ENCODE measurements at regions not wholly inside any gene's neighbourhood (a gene's known extent, or its start where the extent isn't known, plus 50 kb on each side); places are given as distances from the start of the nearest gene placed in this dataset.

DNA sequence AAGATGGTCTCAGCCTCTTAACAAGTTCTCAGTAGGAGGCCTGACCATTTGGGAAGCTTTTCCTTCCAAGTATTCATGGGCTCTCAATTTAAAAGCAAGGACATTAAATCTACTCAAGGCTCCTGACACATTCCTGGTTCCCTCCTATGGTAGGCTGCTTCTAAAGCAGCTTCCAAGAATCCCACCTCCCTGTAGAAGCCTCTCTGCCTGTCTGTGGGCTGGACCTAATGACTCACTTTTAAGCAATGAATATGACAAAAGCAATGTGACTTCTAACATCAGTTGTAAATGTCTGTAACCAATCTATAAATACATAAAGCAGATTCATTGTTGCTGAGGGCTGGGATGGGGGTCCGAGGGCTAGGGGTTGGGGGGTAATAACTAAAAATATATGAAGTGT is 99.5 kb upstream of the FAM9B start:
- no peak for ATAC-seq
- no peak for TF ChIP-seq ZNF8 (CRISPR knock-in tag; IDR thresholded peaks at IDR 0.05)

DNA sequence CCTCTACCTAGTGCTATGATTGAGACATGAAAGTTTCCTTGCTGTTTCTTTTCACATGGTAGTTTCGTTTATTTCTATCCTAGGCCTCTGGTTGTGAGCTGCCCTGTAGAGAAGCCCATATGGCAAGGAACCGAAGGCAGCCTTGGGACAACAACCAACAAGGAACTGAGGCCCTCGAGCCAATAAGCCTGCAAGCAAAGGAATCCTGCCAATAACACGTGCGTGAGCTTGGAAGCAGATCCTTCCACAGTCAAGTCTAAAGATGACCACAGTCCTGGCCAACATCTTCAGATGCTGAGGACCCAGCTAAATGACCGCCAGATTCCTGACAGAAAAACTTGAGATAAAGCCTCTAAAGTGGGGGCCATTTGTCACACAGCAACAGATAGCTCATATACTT is 100.4 kb upstream of the FAM9B start:
- TF ChIP-seq ZFP3 (CRISPR knock-in tag; IDR thresholded peaks at IDR 0.05) (no peak), ISL1 (CRISPR knock-in tag; IDR thresholded peaks at IDR 0.05) (no peak), ZNF70 (CRISPR knock-in tag; IDR thresholded peaks at IDR 0.05) (no peak), BACH2 (CRISPR knock-in tag; IDR thresholded peaks at IDR 0.05; ENCODE audit: borderline replicate concordance) (no peak), ZC3H10 (CRISPR knock-in tag; IDR thresholded peaks at IDR 0.05) (no peak), OSR1 (CRISPR knock-in tag; IDR thresholded peaks at IDR 0.05) (no peak), ESRRG (CRISPR knock-in tag; IDR thresholded peaks at IDR 0.05) (no peak), PPARA (CRISPR knock-in tag; IDR thresholded peaks at IDR 0.05; ENCODE audit: borderline replicate concordance) (no peak), ZNF8 (CRISPR knock-in tag; IDR thresholded peaks at IDR 0.05) (no peak), ZFP30 (CRISPR knock-in tag; IDR thresholded peaks at IDR 0.05) (no peak), ZNF565 (CRISPR knock-in tag; conservative IDR thresholded peaks at IDR 0.05; ENCODE audit: low read depth) (no peak)
- TF ChIP-seq, protein P1, sequence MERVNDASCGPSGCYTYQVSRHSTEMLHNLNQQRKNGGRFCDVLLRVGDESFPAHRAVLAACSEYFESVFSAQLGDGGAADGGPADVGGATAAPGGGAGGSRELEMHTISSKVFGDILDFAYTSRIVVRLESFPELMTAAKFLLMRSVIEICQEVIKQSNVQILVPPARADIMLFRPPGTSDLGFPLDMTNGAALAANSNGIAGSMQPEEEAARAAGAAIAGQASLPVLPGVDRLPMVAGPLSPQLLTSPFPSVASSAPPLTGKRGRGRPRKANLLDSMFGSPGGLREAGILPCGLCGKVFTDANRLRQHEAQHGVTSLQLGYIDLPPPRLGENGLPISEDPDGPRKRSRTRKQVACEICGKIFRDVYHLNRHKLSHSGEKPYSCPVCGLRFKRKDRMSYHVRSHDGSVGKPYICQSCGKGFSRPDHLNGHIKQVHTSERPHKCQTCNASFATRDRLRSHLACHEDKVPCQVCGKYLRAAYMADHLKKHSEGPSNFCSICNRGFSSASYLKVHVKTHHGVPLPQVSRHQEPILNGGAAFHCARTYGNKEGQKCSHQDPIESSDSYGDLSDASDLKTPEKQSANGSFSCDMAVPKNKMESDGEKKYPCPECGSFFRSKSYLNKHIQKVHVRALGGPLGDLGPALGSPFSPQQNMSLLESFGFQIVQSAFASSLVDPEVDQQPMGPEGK (CRISPR knock-in tag; IDR thresholded peaks at IDR 0.05; ENCODE audit: borderline replicate concordance), result no peak
- TF ChIP-seq, protein P2, sequence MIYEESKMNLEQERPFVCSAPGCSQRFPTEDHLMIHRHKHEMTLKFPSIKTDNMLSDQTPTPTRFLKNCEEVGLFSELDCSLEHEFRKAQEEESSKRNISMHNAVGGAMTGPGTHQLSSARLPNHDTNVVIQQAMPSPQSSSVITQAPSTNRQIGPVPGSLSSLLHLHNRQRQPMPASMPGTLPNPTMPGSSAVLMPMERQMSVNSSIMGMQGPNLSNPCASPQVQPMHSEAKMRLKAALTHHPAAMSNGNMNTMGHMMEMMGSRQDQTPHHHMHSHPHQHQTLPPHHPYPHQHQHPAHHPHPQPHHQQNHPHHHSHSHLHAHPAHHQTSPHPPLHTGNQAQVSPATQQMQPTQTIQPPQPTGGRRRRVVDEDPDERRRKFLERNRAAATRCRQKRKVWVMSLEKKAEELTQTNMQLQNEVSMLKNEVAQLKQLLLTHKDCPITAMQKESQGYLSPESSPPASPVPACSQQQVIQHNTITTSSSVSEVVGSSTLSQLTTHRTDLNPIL (CRISPR knock-in tag; IDR thresholded peaks at IDR 0.05; ENCODE audit: low read depth), result no peak
- TF ChIP-seq, protein P3, sequence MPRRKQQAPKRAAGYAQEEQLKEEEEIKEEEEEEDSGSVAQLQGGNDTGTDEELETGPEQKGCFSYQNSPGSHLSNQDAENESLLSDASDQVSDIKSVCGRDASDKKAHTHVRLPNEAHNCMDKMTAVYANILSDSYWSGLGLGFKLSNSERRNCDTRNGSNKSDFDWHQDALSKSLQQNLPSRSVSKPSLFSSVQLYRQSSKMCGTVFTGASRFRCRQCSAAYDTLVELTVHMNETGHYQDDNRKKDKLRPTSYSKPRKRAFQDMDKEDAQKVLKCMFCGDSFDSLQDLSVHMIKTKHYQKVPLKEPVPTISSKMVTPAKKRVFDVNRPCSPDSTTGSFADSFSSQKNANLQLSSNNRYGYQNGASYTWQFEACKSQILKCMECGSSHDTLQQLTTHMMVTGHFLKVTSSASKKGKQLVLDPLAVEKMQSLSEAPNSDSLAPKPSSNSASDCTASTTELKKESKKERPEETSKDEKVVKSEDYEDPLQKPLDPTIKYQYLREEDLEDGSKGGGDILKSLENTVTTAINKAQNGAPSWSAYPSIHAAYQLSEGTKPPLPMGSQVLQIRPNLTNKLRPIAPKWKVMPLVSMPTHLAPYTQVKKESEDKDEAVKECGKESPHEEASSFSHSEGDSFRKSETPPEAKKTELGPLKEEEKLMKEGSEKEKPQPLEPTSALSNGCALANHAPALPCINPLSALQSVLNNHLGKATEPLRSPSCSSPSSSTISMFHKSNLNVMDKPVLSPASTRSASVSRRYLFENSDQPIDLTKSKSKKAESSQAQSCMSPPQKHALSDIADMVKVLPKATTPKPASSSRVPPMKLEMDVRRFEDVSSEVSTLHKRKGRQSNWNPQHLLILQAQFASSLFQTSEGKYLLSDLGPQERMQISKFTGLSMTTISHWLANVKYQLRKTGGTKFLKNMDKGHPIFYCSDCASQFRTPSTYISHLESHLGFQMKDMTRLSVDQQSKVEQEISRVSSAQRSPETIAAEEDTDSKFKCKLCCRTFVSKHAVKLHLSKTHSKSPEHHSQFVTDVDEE (CRISPR knock-in tag; IDR thresholded peaks at IDR 0.05), result no peak
- TF ChIP-seq, protein P4, sequence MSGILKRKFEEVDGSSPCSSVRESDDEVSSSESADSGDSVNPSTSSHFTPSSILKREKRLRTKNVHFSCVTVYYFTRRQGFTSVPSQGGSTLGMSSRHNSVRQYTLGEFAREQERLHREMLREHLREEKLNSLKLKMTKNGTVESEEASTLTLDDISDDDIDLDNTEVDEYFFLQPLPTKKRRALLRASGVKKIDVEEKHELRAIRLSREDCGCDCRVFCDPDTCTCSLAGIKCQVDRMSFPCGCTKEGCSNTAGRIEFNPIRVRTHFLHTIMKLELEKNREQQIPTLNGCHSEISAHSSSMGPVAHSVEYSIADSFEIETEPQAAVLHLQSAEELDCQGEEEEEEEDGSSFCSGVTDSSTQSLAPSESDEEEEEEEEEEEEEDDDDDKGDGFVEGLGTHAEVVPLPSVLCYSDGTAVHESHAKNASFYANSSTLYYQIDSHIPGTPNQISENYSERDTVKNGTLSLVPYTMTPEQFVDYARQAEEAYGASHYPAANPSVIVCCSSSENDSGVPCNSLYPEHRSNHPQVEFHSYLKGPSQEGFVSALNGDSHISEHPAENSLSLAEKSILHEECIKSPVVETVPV (CRISPR knock-in tag; IDR thresholded peaks at IDR 0.05), result no peak
- ATAC-seq, result no peak

DNA sequence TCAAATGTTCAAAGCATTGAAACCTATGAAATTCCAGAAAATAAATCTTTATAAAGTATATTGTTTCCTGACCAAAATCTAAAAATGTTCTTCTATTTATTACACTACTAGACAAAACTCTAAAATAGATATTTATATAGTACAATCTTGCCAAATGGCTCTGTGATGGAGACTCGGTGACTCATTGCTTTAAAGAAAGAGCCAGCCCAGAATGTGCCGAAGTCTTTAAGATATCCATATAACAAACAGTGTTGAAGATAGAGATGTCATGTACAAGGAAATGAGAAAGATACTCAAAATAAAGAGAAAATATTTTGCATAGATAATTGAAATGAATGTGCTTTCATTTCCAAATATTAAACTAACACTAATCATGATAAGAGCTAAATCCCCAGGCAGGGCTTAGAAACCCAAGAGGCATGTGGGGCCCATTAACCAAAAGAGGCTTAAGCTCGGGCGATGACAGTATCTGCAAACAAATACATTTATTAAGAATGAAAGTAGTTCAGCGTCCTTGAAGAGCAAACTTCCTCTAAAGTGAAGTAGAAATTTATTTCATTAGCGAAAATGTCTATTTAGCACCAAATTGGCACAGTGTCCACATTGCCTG is 102.1 kb upstream of the FAM9B start:
- TF ChIP-seq ZC3H10 (CRISPR knock-in tag; IDR thresholded peaks at IDR 0.05) (no peak), RARB (CRISPR knock-in tag; IDR thresholded peaks at IDR 0.05) (no peak), CSDC2 (CRISPR knock-in tag; IDR thresholded peaks at IDR 0.05) (no peak), TOX (CRISPR knock-in tag; IDR thresholded peaks at IDR 0.05; ENCODE audit: borderline replicate concordance) (no peak), ZFP3 (CRISPR knock-in tag; IDR thresholded peaks at IDR 0.05) (no peak), ZNF565 (CRISPR knock-in tag; conservative IDR thresholded peaks at IDR 0.05; ENCODE audit: low read depth) (no peak), ZNF8 (CRISPR knock-in tag; IDR thresholded peaks at IDR 0.05) (no peak), OSR1 (CRISPR knock-in tag; IDR thresholded peaks at IDR 0.05) (no peak), SNAI2 (CRISPR knock-in tag; IDR thresholded peaks at IDR 0.05) (no peak), TCF4 (CRISPR knock-in tag; IDR thresholded peaks at IDR 0.05; ENCODE audit: borderline replicate concordance) (no peak)

DNA sequence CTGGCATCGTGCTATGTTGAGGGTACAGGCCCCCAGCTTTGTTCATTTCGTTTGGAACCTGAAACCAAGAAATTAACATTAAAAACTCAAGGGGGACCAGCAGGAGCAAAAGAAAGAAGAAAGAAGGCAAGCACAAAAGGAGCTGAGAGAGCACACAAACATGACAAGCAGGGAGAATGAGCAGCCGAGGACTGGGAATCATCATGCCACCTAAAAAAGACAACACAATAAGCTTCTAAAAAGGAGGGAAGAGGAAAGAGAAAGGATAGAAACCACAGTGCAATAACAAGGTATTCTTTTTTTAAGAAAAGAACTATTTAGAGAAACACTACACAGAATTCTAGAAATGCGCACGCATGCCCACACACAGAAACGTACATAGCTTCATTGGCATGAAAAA is 103.2 kb upstream of the FAM9B start:
- no peak for TF ChIP-seq SNAI2 (CRISPR knock-in tag; IDR thresholded peaks at IDR 0.05)
- TF ChIP-seq, protein P4 (CRISPR knock-in tag; IDR thresholded peaks at IDR 0.05), result no peak
- TF ChIP-seq ISL1 (CRISPR knock-in tag; IDR thresholded peaks at IDR 0.05), result no peak
- TF ChIP-seq, protein P3 (CRISPR knock-in tag; IDR thresholded peaks at IDR 0.05), result no peak
- no peak for ATAC-seq

More for the DNA sequence above, 102.1 kb upstream of the FAM9B start:
- ATAC-seq, result no peak
